ENCODE measurements at regions not wholly inside any gene's neighbourhood (a gene's known extent, or its start where the extent isn't known, plus 50 kb on each side); places are given as distances from the start of the nearest gene placed in this dataset.
"Not testable (repeated sequence)": the region's sequence is repeated elsewhere in the genome, so short reads cannot be mapped to it uniquely, and the experiment has no call there.

- not testable (repeated sequence) for TF ChIP-seq POLR2A (IDR thresholded peaks at IDR 0.05; ENCODE audit: low read depth, low read length); CTCF (conservative IDR thresholded peaks at IDR 0.05; ENCODE audit: low read depth, low read length); USF2 (IDR thresholded peaks at IDR 0.05; ENCODE audit: low read depth, low read length); NFE2L2 (IDR thresholded peaks at IDR 0.05; ENCODE audit: low read depth, low read length); FOS (IDR thresholded peaks at IDR 0.05; ENCODE audit: low read depth, low read length); RFX5 (IDR thresholded peaks at IDR 0.05; ENCODE audit: low read depth, low read length); ELK1 (IDR thresholded peaks at IDR 0.05; ENCODE audit: borderline replicate concordance, low read depth, low read length); RAD21 (IDR thresholded peaks at IDR 0.05; ENCODE audit: low read length); BHLHE40 (IDR thresholded peaks at IDR 0.05; ENCODE audit: low read depth, low read length); MAFK (IDR thresholded peaks at IDR 0.05; ENCODE audit: low read depth, low read length); CHD1 (IDR thresholded peaks at IDR 0.05; ENCODE audit: low read depth, low read length); CEBPB (IDR thresholded peaks at IDR 0.05; ENCODE audit: low read depth, low read length); MAZ (IDR thresholded peaks at IDR 0.05; ENCODE audit: borderline replicate concordance, low read depth, low read length)
Measured at GRCh38 chr2:95672500-95672899, 80.7 kb downstream of the TRIM43 start.
